B cell (primary cell): ENCODE measurements at regions not wholly inside any gene's neighbourhood (a gene's known extent, or its start where the extent isn't known, plus 50 kb on each side); places are given as distances from the start of the nearest gene placed in this dataset.

Experiments
- ATAC-seq: fragments of 200-7000 bp; cut with Tn5 transposase; one replicate; pipeline ENCODE4 v1.10.0; 2021; ENCODE audit warnings: low read depth, mild to moderate bottlenecking, moderate number of reproducible peaks, moderate library complexity
- CTCF ChIA-PET: fragments of 350-600 bp; sonication (Branson Sonifier 250); formaldehyde crosslinking; loops from one replicate; lab custom pipeline; 2021; ENCODE audit warnings: antibody characterized with exemption, inconsistent platforms; lab: Charles Lee
- POLR2A ChIA-PET: fragments of 350-600 bp; sonication (Branson Sonifier 250); formaldehyde crosslinking; loops from one replicate; lab custom pipeline; 2021; ENCODE audit warnings: antibody characterized with exemption; lab: Charles Lee
- DNase-seq: peaks from one replicate; pipeline ENCODE4 v3.0.0; 2013
- H2AFZ ChIP-seq: 2 replicates; pipeline ENCODE4 v1.6.1; 2012; ENCODE audit warnings: mild to moderate bottlenecking, low read depth, low read length; ENCODE audit not compliant: insufficient read depth, poor library complexity, severe bottlenecking
- H3K27ac ChIP-seq, 2 donors: 1 replicate in 1 of 2; 2 replicates in 1 of 2; pipeline ENCODE4 v1.5.1; 2012 to 2013; ENCODE audit warnings: low read length in 2 of 2, mild to moderate bottlenecking in 2 of 2, moderate library complexity in 1 of 2
- H3K27me3 ChIP-seq, 4 experiments: fragments of 200-600 bp in 1 of 4; sonication (generic) in 1 of 4; replicated peaks in 1 of 4; 1 replicate in 2 of 4; 2 replicates in 2 of 4; pipeline versions ENCODE4 v1.6.1 to v1.7.0; 2013 to 2016; ENCODE audit warnings: low read length in 3 of 4, mild to moderate bottlenecking in 2 of 4, mixed read lengths in 1 of 4, moderate library complexity in 1 of 4; ENCODE audit not compliant: insufficient read depth in 4 of 4, control insufficient read depth in 3 of 4; ENCODE audit errors: control extremely low read depth in 1 of 4
- H3K36me3 ChIP-seq, 2 experiments: replicated peaks in 1 of 2; 1 replicate in 1 of 2; 2 replicates in 1 of 2; pipeline versions ENCODE4 v1.6.1 to v1.7.1; 2013; ENCODE audit warnings: low read length in 1 of 2; ENCODE audit not compliant: insufficient read depth in 2 of 2, control insufficient read depth in 1 of 2; ENCODE audit errors: control extremely low read depth in 1 of 2, extremely low read depth in 1 of 2
- H3K4me1 ChIP-seq, 2 donors: fragments of 200-600 bp in 1 of 2; sonication (generic) in 1 of 2; 1 replicate in 1 of 2; 2 replicates in 1 of 2; pipeline versions ENCODE4 v1.5.1 to v1.6.1; 2013 to 2017; ENCODE audit warnings: low read length in 2 of 2; ENCODE audit not compliant: control insufficient read depth in 2 of 2, insufficient read depth in 2 of 2
- H3K4me2 ChIP-seq: replicated peaks from 2 replicates; pipeline ENCODE3; 2012; ENCODE audit warnings: mild to moderate bottlenecking, low read depth, low read length; ENCODE audit not compliant: poor library complexity, severe bottlenecking
- H3K4me3 ChIP-seq, 5 experiments: fragments of 200-600 bp in 1 of 5; sonication (generic) in 1 of 5; 1 replicate in 3 of 5; 2 replicates in 2 of 5; pipeline versions ENCODE4 v1.5.1 to v1.7.0; 2011 to 2016; ENCODE audit warnings: low read length in 4 of 5, mild to moderate bottlenecking in 4 of 5, low read depth in 2 of 5, control low read depth in 1 of 5, moderate library complexity in 1 of 5; ENCODE audit not compliant: insufficient read depth in 1 of 5; ENCODE audit errors: control extremely low read depth in 1 of 5, extremely low read depth in 1 of 5
- H3K79me2 ChIP-seq: fragments of 200-600 bp; sonication (generic); one replicate; pipeline ENCODE4 v1.6.0; 2016; ENCODE audit warnings: low read length; ENCODE audit not compliant: control insufficient read depth, insufficient read depth
- H3K9ac ChIP-seq: fragments of 200-600 bp; sonication (generic); 2 replicates; pipeline ENCODE4 v1.6.1; 2017; ENCODE audit warnings: mild to moderate bottlenecking, low read length, moderate library complexity
- H3K9me3 ChIP-seq, 3 donors: one replicate each; pipeline versions ENCODE4 v1.6.1 to v1.7.1; 2013; ENCODE audit warnings: low read length in 2 of 3; ENCODE audit not compliant: control insufficient read depth in 2 of 3, insufficient read depth in 1 of 3; ENCODE audit errors: control extremely low read depth in 1 of 3
- H4K20me1 ChIP-seq: 2 replicates; pipeline ENCODE4 v1.6.0; 2012; ENCODE audit warnings: mild to moderate bottlenecking, low read length; ENCODE audit not compliant: insufficient read depth, control insufficient read depth, poor library complexity, severe bottlenecking
- H3K27ac Mint-ChIP-seq: one replicate; pipeline ENCODE4 v1.8.0; 2021; ENCODE audit warnings: mixed read lengths
- H3K27me3 Mint-ChIP-seq: one replicate; pipeline ENCODE4 v1.8.0; 2021; ENCODE audit warnings: mixed read lengths
- H3K4me1 Mint-ChIP-seq: one replicate; pipeline ENCODE4 v1.8.0; 2021; ENCODE audit warnings: mixed read lengths
- H3K4me3 Mint-ChIP-seq: one replicate; pipeline ENCODE4 v1.8.0; 2021; ENCODE audit warnings: mixed read lengths
- H3K9me3 Mint-ChIP-seq: one replicate; pipeline ENCODE4 v1.8.0; 2022; ENCODE audit warnings: mixed read lengths; ENCODE audit not compliant: insufficient read depth
- EZH2 ChIP-seq: IDR thresholded peaks from 2 replicates; pipeline ENCODE4 v1.6.1; 2012; ENCODE audit warnings: borderline replicate concordance, low read depth, mild to moderate bottlenecking, moderate library complexity, low read length; ENCODE audit not compliant: insufficient read depth, poor library complexity, severe bottlenecking
- WGBS: methylation state at CpG from one replicate; pipeline ENCODE4 v1.1.5; 2013; ENCODE audit warnings: missing lambda C conversion rate; ENCODE audit not compliant: insufficient coverage; 5-methylcytosine and 5-hydroxymethylcytosine counted together
- intact Hi-C: fragments of 100-400 bp; cut with micrococcal nuclease; formaldehyde crosslinking; loops from one replicate; pipeline ENCODE4 v1.10.0; 2022
- TF ChIP-seq, protein P1 (sequence below): fragments of 200-600 bp; IDR thresholded peaks from one replicate; pipeline ENCODE4 v1.8.0; 2022; ENCODE audit warnings: antibody characterized with exemption, mild to moderate bottlenecking

DNA sequence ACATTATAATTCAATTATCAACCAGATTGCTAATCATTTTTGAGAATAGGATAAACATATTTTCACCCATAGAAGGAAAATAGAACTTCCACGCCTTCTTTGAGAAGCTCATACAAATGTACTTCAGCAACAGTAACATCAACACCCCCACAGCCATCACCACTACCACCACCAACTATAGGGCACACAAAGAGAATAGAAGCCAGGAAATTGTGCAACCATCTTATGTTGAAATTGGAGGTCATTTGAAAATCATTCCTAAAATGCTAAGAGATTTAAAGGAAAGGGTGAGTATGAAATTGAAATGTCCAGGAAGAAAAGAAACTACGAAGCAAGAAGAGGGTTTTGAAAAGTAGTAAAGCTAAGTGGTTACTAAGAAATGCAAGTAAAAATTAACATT, 563.4 kb downstream of the ZNF804A start:
- TF ChIP-seq EZH2 = no peak
- TF ChIP-seq, protein P1, sequence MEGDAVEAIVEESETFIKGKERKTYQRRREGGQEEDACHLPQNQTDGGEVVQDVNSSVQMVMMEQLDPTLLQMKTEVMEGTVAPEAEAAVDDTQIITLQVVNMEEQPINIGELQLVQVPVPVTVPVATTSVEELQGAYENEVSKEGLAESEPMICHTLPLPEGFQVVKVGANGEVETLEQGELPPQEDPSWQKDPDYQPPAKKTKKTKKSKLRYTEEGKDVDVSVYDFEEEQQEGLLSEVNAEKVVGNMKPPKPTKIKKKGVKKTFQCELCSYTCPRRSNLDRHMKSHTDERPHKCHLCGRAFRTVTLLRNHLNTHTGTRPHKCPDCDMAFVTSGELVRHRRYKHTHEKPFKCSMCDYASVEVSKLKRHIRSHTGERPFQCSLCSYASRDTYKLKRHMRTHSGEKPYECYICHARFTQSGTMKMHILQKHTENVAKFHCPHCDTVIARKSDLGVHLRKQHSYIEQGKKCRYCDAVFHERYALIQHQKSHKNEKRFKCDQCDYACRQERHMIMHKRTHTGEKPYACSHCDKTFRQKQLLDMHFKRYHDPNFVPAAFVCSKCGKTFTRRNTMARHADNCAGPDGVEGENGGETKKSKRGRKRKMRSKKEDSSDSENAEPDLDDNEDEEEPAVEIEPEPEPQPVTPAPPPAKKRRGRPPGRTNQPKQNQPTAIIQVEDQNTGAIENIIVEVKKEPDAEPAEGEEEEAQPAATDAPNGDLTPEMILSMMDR = no peak
- WGBS = no CpG with 5 or more reads among the region's 2 CpGs
- no peak overlapping the region for H3K27ac ChIP-seq

DNA sequence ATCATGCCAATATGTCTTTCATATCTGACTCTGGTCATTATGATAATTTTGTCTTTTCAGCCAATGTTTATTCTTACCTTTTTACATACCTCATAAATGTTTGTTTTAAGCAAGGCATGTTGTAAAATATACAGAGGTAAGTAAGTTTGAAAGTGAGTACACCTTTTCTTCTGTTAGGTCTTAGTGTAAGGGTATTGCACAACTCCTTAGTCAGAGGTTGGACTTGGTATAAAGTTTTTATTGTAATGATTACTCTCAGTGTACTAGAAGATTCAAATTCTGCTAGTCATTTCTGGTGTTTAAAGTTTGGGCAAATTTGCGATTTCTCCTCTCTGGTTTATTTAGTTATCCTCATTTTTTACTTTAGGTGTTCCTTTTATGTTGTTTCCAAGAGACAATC, 564.3 kb upstream of the FSIP2 start:
- H3K27me3 ChIP-seq = no peaks in the 10 kb centered on the region
- no peak overlapping the region for H3K4me3 Mint-ChIP-seq
- H3K79me2 ChIP-seq = no peaks in the 10 kb centered on the region
- ATAC-seq (no peak), DNase-seq (no peak)
- intact Hi-C loops = no loop called here
- H2AFZ ChIP-seq = no peak overlapping the region
- no peaks in the 10 kb centered on the region for H3K9me3 ChIP-seq
- no peak overlapping the region for H3K27ac ChIP-seq
- WGBS = no CpG with 5 or more reads among the region's 1 CpG
- ChIA-PET CTCF (no interaction called here), POLR2A (no interaction called here)
- H3K9ac ChIP-seq = no peak overlapping the region
- H4K20me1 ChIP-seq = no peaks in the 10 kb centered on the region
- no peaks in the 10 kb centered on the region for H3K4me1 Mint-ChIP-seq
- no peak overlapping the region for H3K4me2 ChIP-seq
- no peaks in the 10 kb centered on the region for H3K9me3 Mint-ChIP-seq
- no peak overlapping the region for H3K27ac Mint-ChIP-seq
- H3K36me3 ChIP-seq = no peaks in the 10 kb centered on the region
- TF ChIP-seq, protein P1 = no peak
- no peak overlapping the region for H3K4me3 ChIP-seq
- no peaks in the 10 kb centered on the region for H3K27me3 Mint-ChIP-seq
- H3K4me1 ChIP-seq = no peaks in the 10 kb centered on the region

More for the DNA sequence above, 563.4 kb downstream of the ZNF804A start:
- H3K9me3 Mint-ChIP-seq = no peaks in the 10 kb centered on the region
- Histone ChIP-seq H3K27me3 (no peaks in the 10 kb centered on the region), H3K4me3 (no peak overlapping the region), H3K9me3 (no peaks in the 10 kb centered on the region), H3K4me2 (no peak overlapping the region), H3K36me3 (no peaks in the 10 kb centered on the region), H3K9ac (no peak overlapping the region), H4K20me1 (no peaks in the 10 kb centered on the region), H3K4me1 (no peaks in the 10 kb centered on the region), H3K79me2 (no peaks in the 10 kb centered on the region), H2AFZ (no peak overlapping the region)
- ATAC-seq (no peak), DNase-seq (no peak)
- no peaks in the 10 kb centered on the region for H3K27me3 Mint-ChIP-seq
- H3K4me1 Mint-ChIP-seq = no peaks in the 10 kb centered on the region
- no peak overlapping the region for H3K27ac Mint-ChIP-seq
- ChIA-PET CTCF (no interaction called here), POLR2A (no interaction called here)
- H3K4me3 Mint-ChIP-seq = no peak overlapping the region
- intact Hi-C loops = no loop called here
